Peyer's patch (tissue), 4 donors: ENCODE measurements at regions not wholly inside any gene's neighbourhood (a gene's known extent, or its start where the extent isn't known, plus 50 kb on each side); places are given as distances from the start of the nearest gene placed in this dataset.

Experiments
- DNase-seq, 3 donors: peaks; one replicate each; pipeline ENCODE4 v3.0.0-alpha.2; 2017 to 2019
- H3K27ac ChIP-seq, 4 donors: fragments of 200-600 bp; sonication (generic); one replicate each; pipeline ENCODE4 v1.5.1; 2016 to 2019
- H3K27me3 ChIP-seq, 2 donors: fragments of 200-600 bp; sonication (generic); one replicate each; pipeline ENCODE4 v1.5.1; 2019
- H3K36me3 ChIP-seq, 3 donors: fragments of 200-600 bp; sonication (generic); one replicate each; pipeline ENCODE4 v1.5.1; 2016 to 2019
- H3K4me1 ChIP-seq, 4 donors: fragments of 200-600 bp; sonication (generic); one replicate each; pipeline ENCODE4 v1.5.1; 2016 to 2019
- H3K4me3 ChIP-seq, 4 donors: fragments of 200-600 bp; sonication (generic); 1 replicate in 3 of 4; 2 replicates in 1 of 4; pipeline ENCODE4 v1.5.1; 2016 to 2019; ENCODE audit warnings: mild to moderate bottlenecking in 1 of 4
- H3K9me3 ChIP-seq, 4 donors: fragments of 200-600 bp; sonication (generic); one replicate each; pipeline ENCODE4 v1.5.1; 2016 to 2019; ENCODE audit warnings: mild to moderate bottlenecking in 1 of 4
- CTCF ChIP-seq, 6 experiments: fragments of 450-650 bp in 4 of 6; fragments of 200-600 bp in 2 of 6; sonication (generic) in 1 of 6; IDR thresholded peaks; one replicate each; pipeline ENCODE4 v1.5.1; 2017 to 2019; ENCODE audit warnings: antibody characterized with exemption in 6 of 6, mild to moderate bottlenecking in 3 of 6, moderate library complexity in 1 of 6
- POLR2A ChIP-seq, 2 donors: fragments of 450-650 bp; IDR thresholded peaks; one replicate each; pipeline ENCODE4 v1.5.1; 2017; ENCODE audit warnings: antibody characterized with exemption in 2 of 2, mild to moderate bottlenecking in 2 of 2, moderate library complexity in 2 of 2

- DNase-seq: no peak
- Histone ChIP-seq H3K4me3 (no peak overlapping the region), H3K36me3 (no peaks in the 10 kb centered on the region), H3K27me3 (no peaks in the 10 kb centered on the region), H3K9me3 (no peaks in the 10 kb centered on the region), H3K27ac (no peak overlapping the region), H3K4me1 (no peaks in the 10 kb centered on the region)
- TF ChIP-seq CTCF (IDR thresholded peaks at IDR 0.05) (no peak), POLR2A (IDR thresholded peaks at IDR 0.05) (no peak)
These were observed 103.9 kb upstream of the SMIM23 start for GRCh38 chr5:171681677-171682076.

GRCh38 chr5:171682801-171683200, 102.8 kb upstream of the SMIM23 start:
- Histone ChIP-seq H3K9me3 (no peaks in the 10 kb centered on the region), H3K27ac (no peak overlapping the region)
- TF ChIP-seq CTCF (IDR thresholded peaks at IDR 0.05) (no peak), POLR2A (IDR thresholded peaks at IDR 0.05) (no peak)

GRCh38 chr5:171684169-171684568, 101.4 kb upstream of the SMIM23 start:
- TF ChIP-seq POLR2A (IDR thresholded peaks at IDR 0.05) (no peak), CTCF (IDR thresholded peaks at IDR 0.05) (no peak)
- H3K9me3 ChIP-seq: no peaks in the 10 kb centered on the region
- no peak overlapping the region for H3K4me3 ChIP-seq
- DNase-seq: no peak
- no peak overlapping the region for H3K27ac ChIP-seq
- H3K36me3 ChIP-seq: no peaks in the 10 kb centered on the region
- H3K4me1 ChIP-seq: no peaks in the 10 kb centered on the region
- no peaks in the 10 kb centered on the region for H3K27me3 ChIP-seq

More at GRCh38 chr5:171682801-171683200, 102.8 kb upstream of the SMIM23 start:
- no peak for DNase-seq
- no peak overlapping the region for H3K4me3 ChIP-seq
- H3K36me3 ChIP-seq: no peaks in the 10 kb centered on the region
- no peaks in the 10 kb centered on the region for H3K4me1 ChIP-seq
- no peaks in the 10 kb centered on the region for H3K27me3 ChIP-seq

GRCh38 chr5:171688696-171689495, 96.7 kb upstream of the SMIM23 start:
- no peak for DNase-seq
- no peak overlapping the region for H3K27ac ChIP-seq
- H3K4me1 ChIP-seq: no peaks in the 10 kb centered on the region
- no peaks in the 10 kb centered on the region for H3K27me3 ChIP-seq
- H3K4me3 ChIP-seq: no peak overlapping the region
- TF ChIP-seq POLR2A (IDR thresholded peaks at IDR 0.05): no peak
- TF ChIP-seq CTCF (IDR thresholded peaks at IDR 0.05): no peak
- no peaks in the 10 kb centered on the region for H3K36me3 ChIP-seq
- H3K9me3 ChIP-seq: no peaks in the 10 kb centered on the region

GRCh38 chr5:171689853-171690417, 95.7 kb upstream of the SMIM23 start:
- no peak for DNase-seq
- no peak overlapping the region for H3K4me3 ChIP-seq
- TF ChIP-seq CTCF (IDR thresholded peaks at IDR 0.05) (no peak), POLR2A (IDR thresholded peaks at IDR 0.05) (no peak)
- no peaks in the 10 kb centered on the region for H3K9me3 ChIP-seq
- no peaks in the 10 kb centered on the region for H3K4me1 ChIP-seq
- no peaks in the 10 kb centered on the region for H3K27me3 ChIP-seq
- no peak overlapping the region for H3K27ac ChIP-seq
- H3K36me3 ChIP-seq: no peaks in the 10 kb centered on the region
